ENCODE measurements at regions not wholly inside any gene's neighbourhood (a gene's known extent, or its start where the extent isn't known, plus 50 kb on each side); places are given as distances from the start of the nearest gene placed in this dataset.

DNA sequence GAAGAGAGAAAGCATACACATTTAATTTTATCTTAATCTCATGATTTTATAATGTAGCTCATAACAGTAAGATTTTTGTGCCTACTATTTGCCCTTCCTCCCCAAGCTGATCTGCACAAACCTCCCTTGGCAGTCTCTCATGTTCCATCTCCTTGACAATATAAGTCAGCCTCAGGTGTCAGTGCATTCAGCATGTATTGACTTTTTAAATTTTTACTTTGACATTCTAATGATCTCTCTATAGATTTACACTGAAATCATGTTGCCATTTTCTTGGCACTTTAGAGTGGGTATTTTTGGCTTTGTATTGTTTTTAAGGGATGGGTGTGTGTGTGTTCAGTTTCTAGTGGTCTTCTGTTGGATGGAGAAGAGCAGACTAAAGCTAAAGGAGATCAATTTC, 505.3 kb upstream of the CPEB2 start:
- TF ChIP-seq, protein P1, sequence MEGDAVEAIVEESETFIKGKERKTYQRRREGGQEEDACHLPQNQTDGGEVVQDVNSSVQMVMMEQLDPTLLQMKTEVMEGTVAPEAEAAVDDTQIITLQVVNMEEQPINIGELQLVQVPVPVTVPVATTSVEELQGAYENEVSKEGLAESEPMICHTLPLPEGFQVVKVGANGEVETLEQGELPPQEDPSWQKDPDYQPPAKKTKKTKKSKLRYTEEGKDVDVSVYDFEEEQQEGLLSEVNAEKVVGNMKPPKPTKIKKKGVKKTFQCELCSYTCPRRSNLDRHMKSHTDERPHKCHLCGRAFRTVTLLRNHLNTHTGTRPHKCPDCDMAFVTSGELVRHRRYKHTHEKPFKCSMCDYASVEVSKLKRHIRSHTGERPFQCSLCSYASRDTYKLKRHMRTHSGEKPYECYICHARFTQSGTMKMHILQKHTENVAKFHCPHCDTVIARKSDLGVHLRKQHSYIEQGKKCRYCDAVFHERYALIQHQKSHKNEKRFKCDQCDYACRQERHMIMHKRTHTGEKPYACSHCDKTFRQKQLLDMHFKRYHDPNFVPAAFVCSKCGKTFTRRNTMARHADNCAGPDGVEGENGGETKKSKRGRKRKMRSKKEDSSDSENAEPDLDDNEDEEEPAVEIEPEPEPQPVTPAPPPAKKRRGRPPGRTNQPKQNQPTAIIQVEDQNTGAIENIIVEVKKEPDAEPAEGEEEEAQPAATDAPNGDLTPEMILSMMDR (IDR thresholded peaks at IDR 0.05), result no peak
- TF ChIP-seq EP300 (IDR thresholded peaks at IDR 0.05), result no peak
